Type B pancreatic cell (in vitro differentiated cells): ENCODE measurements at regions not wholly inside any gene's neighbourhood (a gene's known extent, or its start where the extent isn't known, plus 50 kb on each side); places are given as distances from the start of the nearest gene placed in this dataset.

Experiments
- DNase-seq: peaks from one replicate; pipeline ENCODE4 v3.0.0; 2021; ENCODE audit warnings: mixed read lengths; ENCODE audit not compliant: unreplicated experiment; ENCODE audit errors: extremely low spot score
- H3K27ac Mint-ChIP-seq: 2 replicates; pipeline ENCODE4 v1.8.0; 2021; ENCODE audit warnings: mild to moderate bottlenecking, mixed read lengths
- H3K27me3 Mint-ChIP-seq: 2 replicates; pipeline ENCODE4 v1.8.0; 2021; ENCODE audit warnings: mixed read lengths
- H3K36me3 Mint-ChIP-seq: 2 replicates; pipeline ENCODE4 v1.8.0; 2021; ENCODE audit warnings: mixed read lengths
- H3K4me1 Mint-ChIP-seq: one replicate; pipeline ENCODE4 v1.8.0; 2021; ENCODE audit warnings: mixed read lengths; ENCODE audit not compliant: unreplicated experiment
- H3K4me3 Mint-ChIP-seq: 2 replicates; pipeline ENCODE4 v1.8.0; 2021; ENCODE audit warnings: mild to moderate bottlenecking, mixed read lengths
- H3K9me3 Mint-ChIP-seq: 2 replicates; pipeline ENCODE4 v1.8.0; 2021; ENCODE audit warnings: mixed read lengths
- CTCF ChIP-seq: fragments of 200-600 bp; sonication (generic); conservative IDR thresholded peaks from 2 replicates; pipeline ENCODE4 v1.5.0; 2021; ENCODE audit warnings: antibody characterized with exemption, mild to moderate bottlenecking

- peaks cover 11% of the 10 kb centered on the region for H3K9me3 Mint-ChIP-seq
Measured at GRCh38 chr12:115542656-115543055, 734.8 kb downstream of the MED13L start.

GRCh38 chr12:115541891-115542421 lies 735.5 kb downstream of the MED13L start:
- Mint-ChIP-seq H3K4me1 (no peaks in the 10 kb centered on the region), H3K27ac (no peak overlapping the region), H3K36me3 (peaks cover 3% of the 10 kb centered on the region), H3K9me3 (peaks cover 11% of the 10 kb centered on the region), H3K4me3 (no peak overlapping the region), H3K27me3 (no peaks in the 10 kb centered on the region)
- TF ChIP-seq CTCF = no peak
- no peak for DNase-seq

More at GRCh38 chr12:115542656-115543055, 734.8 kb downstream of the MED13L start:
- no peak for TF ChIP-seq CTCF
- no peak overlapping the region for H3K27ac Mint-ChIP-seq
- DNase-seq = no peak
- peaks cover 3% of the 10 kb centered on the region for H3K36me3 Mint-ChIP-seq
- H3K4me1 Mint-ChIP-seq = no peaks in the 10 kb centered on the region
- H3K4me3 Mint-ChIP-seq = no peak overlapping the region
- H3K27me3 Mint-ChIP-seq = no peaks in the 10 kb centered on the region

GRCh38 chr12:115528466-115528865 lies 749.0 kb downstream of the MED13L start:
- H3K27me3 Mint-ChIP-seq = no peaks in the 10 kb centered on the region
- H3K36me3 Mint-ChIP-seq = no peaks in the 10 kb centered on the region
- TF ChIP-seq CTCF = no peak
- no peaks in the 10 kb centered on the region for H3K9me3 Mint-ChIP-seq
- no peak overlapping the region for H3K27ac Mint-ChIP-seq
- no peak overlapping the region for H3K4me3 Mint-ChIP-seq
- DNase-seq = no peak
- H3K4me1 Mint-ChIP-seq = no peaks in the 10 kb centered on the region

GRCh38 chr12:115521771-115522409 lies 755.6 kb downstream of the MED13L start:
- no peak for DNase-seq
- Mint-ChIP-seq H3K9me3 (no peaks in the 10 kb centered on the region), H3K4me1 (peaks cover 22% of the 10 kb centered on the region), H3K36me3 (no peaks in the 10 kb centered on the region), H3K27ac (no peak overlapping the region), H3K27me3 (no peaks in the 10 kb centered on the region), H3K4me3 (no peak overlapping the region)
- TF ChIP-seq CTCF = no peak

- DNase-seq = no peak
- Mint-ChIP-seq H3K27ac (no peak overlapping the region), H3K4me1 (peaks cover 22% of the 10 kb centered on the region), H3K9me3 (peaks cover 8% of the 10 kb centered on the region), H3K36me3 (no peaks in the 10 kb centered on the region), H3K27me3 (no peaks in the 10 kb centered on the region), H3K4me3 (no peak overlapping the region)
- TF ChIP-seq CTCF = no peak
Measured at GRCh38 chr12:115519887-115520286, 757.6 kb downstream of the MED13L start.
